ENCODE measurements at regions not wholly inside any gene's neighbourhood (a gene's known extent, or its start where the extent isn't known, plus 50 kb on each side); places are given as distances from the start of the nearest gene placed in this dataset.

DNA sequence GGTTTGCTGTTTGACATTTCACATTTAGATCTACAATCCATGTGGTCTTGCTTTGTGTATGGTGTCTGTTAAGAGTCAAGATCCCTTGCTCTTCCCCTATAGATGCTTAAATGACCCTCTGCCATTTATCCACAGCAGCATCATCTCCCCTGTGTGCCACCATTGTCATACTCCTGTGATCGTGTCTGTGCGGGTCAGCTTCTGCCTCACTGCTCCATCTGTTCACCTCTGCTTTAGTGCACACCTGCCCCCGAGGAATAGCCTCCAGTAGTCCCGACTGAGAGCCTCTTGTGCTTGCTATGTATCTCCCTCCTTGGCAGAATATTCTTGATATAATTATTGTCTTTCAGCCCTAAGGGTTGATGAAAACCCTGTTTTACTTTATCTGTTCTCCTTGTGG is 551.2 kb downstream of the CDH26 start:
- no peak for TF ChIP-seq POLR2A (IDR thresholded peaks at IDR 0.05)
- TF ChIP-seq, protein P1, sequence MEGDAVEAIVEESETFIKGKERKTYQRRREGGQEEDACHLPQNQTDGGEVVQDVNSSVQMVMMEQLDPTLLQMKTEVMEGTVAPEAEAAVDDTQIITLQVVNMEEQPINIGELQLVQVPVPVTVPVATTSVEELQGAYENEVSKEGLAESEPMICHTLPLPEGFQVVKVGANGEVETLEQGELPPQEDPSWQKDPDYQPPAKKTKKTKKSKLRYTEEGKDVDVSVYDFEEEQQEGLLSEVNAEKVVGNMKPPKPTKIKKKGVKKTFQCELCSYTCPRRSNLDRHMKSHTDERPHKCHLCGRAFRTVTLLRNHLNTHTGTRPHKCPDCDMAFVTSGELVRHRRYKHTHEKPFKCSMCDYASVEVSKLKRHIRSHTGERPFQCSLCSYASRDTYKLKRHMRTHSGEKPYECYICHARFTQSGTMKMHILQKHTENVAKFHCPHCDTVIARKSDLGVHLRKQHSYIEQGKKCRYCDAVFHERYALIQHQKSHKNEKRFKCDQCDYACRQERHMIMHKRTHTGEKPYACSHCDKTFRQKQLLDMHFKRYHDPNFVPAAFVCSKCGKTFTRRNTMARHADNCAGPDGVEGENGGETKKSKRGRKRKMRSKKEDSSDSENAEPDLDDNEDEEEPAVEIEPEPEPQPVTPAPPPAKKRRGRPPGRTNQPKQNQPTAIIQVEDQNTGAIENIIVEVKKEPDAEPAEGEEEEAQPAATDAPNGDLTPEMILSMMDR (IDR thresholded peaks at IDR 0.05), result no peak
- TF ChIP-seq POLR2AphosphoS5 (IDR thresholded peaks at IDR 0.05), result no peak
- TF ChIP-seq EP300 (IDR thresholded peaks at IDR 0.05), result no peak
- Histone ChIP-seq H3K27me3 (no peaks in the 10 kb centered on the region), H3K36me3 (no peaks in the 10 kb centered on the region), H3K4me1 (no peaks in the 10 kb centered on the region), H3K4me3 (no peak overlapping the region), H3K9me3 (no peaks in the 10 kb centered on the region), H3K27ac (no peak overlapping the region)
- 66 to 82% (median 78%) methylated on average over 4 of the region's 4 CpGs for WGBS, 5 donors
- intact Hi-C loops (cut with DNase I; ENCODE audit: low total_unique reads), result no loop called here
- no peak for DNase-seq

DNA sequence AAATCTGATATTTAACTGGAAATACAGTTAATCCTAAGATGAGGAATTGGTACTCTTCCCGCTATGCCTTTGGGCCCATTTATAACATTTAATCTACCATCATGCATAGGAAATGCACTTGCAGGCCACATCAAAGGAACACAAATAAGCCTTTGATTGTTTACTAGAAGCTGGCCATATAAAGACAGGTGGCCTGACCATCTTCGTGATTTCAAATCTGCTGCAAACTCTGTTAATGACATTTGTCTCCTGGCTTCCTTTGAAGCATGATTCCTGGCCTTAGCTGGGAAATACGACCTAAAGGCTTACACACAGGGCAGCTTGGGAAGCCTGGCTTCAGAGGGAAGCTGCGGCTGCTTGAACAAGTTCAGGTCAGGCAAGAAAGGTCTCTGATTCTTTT is 552.1 kb downstream of the CDH26 start:
- intact Hi-C loops (cut with DNase I; ENCODE audit: low total_unique reads), result no loop called here
- no peak overlapping the region for H3K27ac ChIP-seq
- no peaks in the 10 kb centered on the region for H3K9me3 ChIP-seq
- 54 to 62% (median 59%) methylated on average over 4 of the region's 4 CpGs for WGBS, 5 donors
- H3K27me3 ChIP-seq, result no peaks in the 10 kb centered on the region
- no peak for TF ChIP-seq EP300 (IDR thresholded peaks at IDR 0.05)
- TF ChIP-seq, protein P1 (IDR thresholded peaks at IDR 0.05), result no peak
- no peak for TF ChIP-seq POLR2AphosphoS5 (IDR thresholded peaks at IDR 0.05)
- no peak for TF ChIP-seq POLR2A (IDR thresholded peaks at IDR 0.05)
- H3K36me3 ChIP-seq, result no peaks in the 10 kb centered on the region
- DNase-seq, result no peak
- H3K4me3 ChIP-seq, result no peak overlapping the region
- no peaks in the 10 kb centered on the region for H3K4me1 ChIP-seq

DNA sequence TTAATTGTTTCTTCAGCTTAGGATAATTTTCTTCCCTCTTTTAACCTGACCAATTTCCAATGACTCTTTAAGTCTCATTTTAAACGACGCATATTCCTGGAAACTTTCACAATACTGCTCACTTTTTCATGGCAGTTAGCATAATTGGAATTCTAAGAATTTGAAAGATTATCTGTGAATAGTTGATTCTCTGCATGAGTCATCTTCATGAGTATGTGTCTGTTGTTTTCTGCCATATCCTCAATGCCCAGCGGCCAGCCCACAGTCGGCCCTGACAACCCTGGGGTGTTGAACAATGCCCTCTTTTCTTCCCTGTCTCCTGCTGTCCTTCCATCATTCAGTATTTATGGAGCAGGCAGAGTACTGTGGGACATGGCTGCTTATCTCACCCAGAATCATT is 554.2 kb downstream of the CDH26 start:
- H3K9me3 ChIP-seq, result no peaks in the 10 kb centered on the region
- no peaks in the 10 kb centered on the region for H3K27me3 ChIP-seq
- TF ChIP-seq POLR2A (IDR thresholded peaks at IDR 0.05), result no peak
- TF ChIP-seq, protein P1 (IDR thresholded peaks at IDR 0.05), result no peak
- TF ChIP-seq EP300 (IDR thresholded peaks at IDR 0.05), result no peak
- TF ChIP-seq POLR2AphosphoS5 (IDR thresholded peaks at IDR 0.05), result no peak
- H3K27ac ChIP-seq, result no peak overlapping the region
- no peak for DNase-seq
- no peaks in the 10 kb centered on the region for H3K36me3 ChIP-seq
- WGBS, 5 donors, result 74 to 82% (median 81%) methylated on average over 4 of the region's 4 CpGs
- H3K4me3 ChIP-seq, result no peak overlapping the region
- intact Hi-C loops (cut with DNase I; ENCODE audit: low total_unique reads), result no loop called here
- no peaks in the 10 kb centered on the region for H3K4me1 ChIP-seq

DNA sequence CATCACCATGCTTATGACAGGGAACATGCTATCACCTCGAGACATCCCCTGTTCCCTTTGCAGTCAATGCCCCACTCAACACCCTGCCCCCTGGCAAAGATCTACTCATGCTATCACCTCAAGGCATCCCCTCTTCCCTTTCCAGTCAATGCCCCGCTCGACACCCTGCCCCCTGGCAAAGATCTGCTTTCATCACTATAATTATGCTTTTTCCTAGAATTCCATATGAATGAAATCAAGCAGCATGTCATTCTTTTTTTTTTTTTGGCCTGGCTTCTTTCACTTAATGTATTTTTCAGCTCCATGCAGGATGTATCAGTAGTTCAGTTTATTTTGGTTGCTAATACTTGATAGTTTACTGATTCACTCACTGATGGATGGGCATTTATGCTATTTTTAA is 554.9 kb downstream of the CDH26 start:
- Histone ChIP-seq H3K9me3 (no peaks in the 10 kb centered on the region), H3K27ac (no peak overlapping the region), H3K36me3 (no peaks in the 10 kb centered on the region), H3K4me1 (no peaks in the 10 kb centered on the region), H3K4me3 (no peak overlapping the region), H3K27me3 (no peaks in the 10 kb centered on the region)
- intact Hi-C loops (cut with DNase I; ENCODE audit: low total_unique reads), result no loop called here
- TF ChIP-seq EP300 (IDR thresholded peaks at IDR 0.05) (no peak), POLR2A (IDR thresholded peaks at IDR 0.05) (no peak), POLR2AphosphoS5 (IDR thresholded peaks at IDR 0.05) (no peak)
- TF ChIP-seq, protein P1 (IDR thresholded peaks at IDR 0.05), result no peak
- DNase-seq, result no peak
- WGBS, 5 donors, result 70 to 82% (median 76%) methylated on average over 3 of the region's 3 CpGs

All from stomach (tissue), 8 donors.